GM19463 (cell line): ENCODE measurements at regions not wholly inside any gene's neighbourhood (a gene's known extent, or its start where the extent isn't known, plus 50 kb on each side); places are given as distances from the start of the nearest gene placed in this dataset.
A peak's percentile ranks its signal among the peaks of the same experiment; 100 is the strongest.
"Not testable (repeated sequence)": the region's sequence is repeated elsewhere in the genome, so short reads cannot be mapped to it uniquely, and the experiment has no call there.

Source experiments
- ATAC-seq: cut with Tn5 transposase; IDR thresholded peaks from one replicate; pipeline ENCODE4 v1.9.1; 2021; ENCODE audit warnings: mild to moderate bottlenecking, moderate library complexity; ENCODE audit not compliant: unreplicated experiment

DNA sequence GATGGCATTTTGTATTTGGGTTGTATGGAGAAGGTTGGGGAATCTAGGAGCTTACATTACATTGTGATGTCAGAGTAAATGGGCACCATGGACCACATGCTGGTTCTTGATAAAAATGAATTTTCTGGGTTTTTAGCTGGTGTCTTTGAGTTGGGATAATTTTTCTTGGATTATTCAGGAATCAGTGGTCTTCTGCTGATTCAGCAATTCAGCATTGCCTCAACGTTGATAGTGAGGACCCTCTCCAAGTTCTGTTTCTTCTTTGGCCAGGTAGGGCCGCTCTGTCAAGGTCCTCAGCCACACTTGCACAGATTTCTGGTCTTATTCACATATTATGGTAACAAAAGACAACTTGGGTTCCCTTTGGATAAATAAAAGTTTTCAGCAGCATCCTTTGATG, 312.0 kb upstream of the TPK1 start:
- no peak for ATAC-seq

DNA sequence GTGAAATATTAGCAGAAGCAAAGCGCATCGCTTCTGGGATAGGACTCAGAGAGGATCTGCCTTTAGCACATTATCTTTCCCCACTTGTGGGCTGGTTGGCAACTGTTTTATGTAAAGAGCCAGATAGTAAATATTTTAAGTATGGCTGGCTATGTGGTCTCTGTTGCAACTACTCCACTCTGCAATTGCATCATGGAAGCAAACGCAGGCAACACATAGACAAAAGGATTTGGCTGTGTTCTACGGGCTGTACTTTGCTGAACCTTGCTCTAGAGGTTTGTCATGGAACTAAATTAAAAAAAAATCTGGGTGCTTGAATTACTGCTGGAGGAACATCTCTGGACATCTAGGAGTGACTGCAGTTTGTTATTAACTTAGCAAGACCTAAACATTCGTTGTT, 307.8 kb upstream of the TPK1 start:
- no peak for ATAC-seq

DNA sequence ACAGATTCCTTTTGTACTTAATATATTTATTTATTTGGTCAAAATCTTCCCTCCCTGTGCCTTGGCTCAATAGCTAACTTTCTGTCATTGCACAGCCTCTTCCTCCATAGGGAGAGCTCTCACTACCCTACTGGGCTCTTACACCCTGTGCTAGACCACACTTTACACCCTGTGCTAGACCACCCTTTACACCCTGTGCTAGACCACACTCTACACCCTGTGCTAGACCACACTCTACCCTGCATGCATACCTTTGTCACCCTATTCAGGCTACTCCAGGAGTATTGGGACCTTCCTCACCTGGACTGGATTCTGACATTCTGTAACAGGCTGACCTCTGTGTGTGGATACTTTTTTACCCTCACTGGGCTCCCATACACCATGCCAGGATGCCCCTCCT, 298.5 kb upstream of the TPK1 start:
- ATAC-seq, result no peak

DNA sequence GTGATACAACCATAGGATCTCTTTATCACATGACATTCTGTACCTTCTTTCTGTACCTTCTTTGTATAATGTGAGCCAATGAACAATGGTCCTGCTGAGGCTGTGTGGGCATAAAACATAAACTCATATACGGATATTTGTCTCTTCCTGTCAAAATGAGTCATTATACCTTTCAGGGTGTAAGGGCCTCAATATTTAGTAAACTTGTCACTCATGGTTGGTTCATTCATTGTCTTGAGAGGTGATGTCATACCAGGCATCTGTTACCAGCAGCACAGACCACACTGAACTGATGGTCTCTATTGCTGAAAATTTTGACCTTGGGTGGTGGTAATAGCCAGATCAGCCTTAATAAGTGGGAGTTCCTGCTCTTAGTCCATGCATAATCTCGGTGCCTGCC, 287.6 kb upstream of the TPK1 start:
- ATAC-seq, result no peak

- ATAC-seq, result no peak
These were observed 270.1 kb upstream of the TPK1 start for GRCh38 chr7:145106001-145106400.

DNA sequence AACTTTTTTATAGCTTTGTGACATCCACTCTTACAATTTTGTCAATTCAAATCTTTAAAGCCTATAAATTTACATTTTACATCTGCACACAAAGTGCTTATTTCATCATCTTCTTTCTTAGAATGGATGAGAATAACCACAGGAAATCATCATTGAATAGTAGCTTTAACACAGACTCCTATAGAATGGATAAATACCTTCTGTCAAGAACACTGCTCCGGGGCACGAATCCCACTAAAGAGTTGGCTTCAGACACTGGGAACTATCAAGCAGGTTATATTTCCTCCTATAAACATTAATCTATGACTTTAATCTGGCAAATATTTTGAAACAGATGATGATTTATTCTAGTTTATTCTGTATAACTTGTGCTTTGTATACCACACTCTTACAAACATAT, 269.7 kb upstream of the TPK1 start:
- ATAC-seq, result no peak

GRCh38 chr7:145104400-145104799, 268.5 kb upstream of the TPK1 start:
- ATAC-seq, result no peak

DNA sequence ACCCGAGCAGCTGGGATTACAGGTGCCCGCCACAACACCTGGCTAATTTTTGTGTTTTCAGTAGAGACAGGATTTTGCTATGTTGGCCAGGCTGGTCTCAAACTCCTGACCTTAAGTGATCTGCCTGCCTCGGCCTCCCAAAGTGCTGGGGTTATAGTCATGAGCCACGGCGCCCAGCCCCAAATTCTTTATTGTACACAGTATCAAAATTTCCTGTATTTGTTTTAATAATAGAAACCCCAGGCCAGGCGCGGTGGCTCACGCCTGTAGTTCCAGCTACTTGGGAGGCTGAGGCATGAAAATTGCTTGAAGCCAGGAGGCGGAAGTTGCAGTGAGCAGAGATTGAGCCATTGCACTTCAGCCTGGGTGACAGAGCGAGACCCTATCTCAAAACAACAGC, 266.3 kb upstream of the TPK1 start:
- not testable (repeated sequence) for ATAC-seq

GRCh38 chr7:145092766-145093165, 256.9 kb upstream of the TPK1 start:
- no peak for ATAC-seq

DNA sequence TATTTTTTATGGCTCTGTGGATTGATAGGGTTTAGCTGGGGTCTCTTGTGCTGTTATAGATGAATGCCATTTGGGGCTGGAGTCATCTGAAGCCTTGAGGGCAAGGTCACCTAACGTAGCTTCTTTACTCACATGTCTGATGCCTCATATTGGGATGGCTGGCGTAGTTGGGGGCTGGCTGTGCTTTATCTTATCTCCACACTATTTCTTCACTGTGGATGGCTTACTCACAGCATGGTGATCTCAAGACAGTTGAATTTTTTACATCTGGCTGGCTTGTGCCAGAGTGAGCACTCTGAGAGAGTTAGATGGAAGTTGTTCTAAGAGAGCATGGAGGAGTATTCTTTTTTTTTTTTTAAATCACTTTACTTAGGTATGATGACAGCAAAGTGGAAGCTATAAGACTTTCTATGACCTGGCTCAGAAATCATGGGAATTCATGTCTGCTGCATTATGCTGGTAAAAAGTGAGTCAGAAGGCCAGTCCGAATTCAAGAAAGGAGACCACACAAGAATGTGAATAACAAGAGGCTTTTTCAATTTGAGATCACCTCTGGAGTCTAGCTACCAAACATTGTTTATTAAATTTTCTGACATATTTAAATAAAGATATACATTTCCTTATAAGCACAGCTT, 252.4 kb upstream of the TPK1 start:
- no peak for ATAC-seq

DNA sequence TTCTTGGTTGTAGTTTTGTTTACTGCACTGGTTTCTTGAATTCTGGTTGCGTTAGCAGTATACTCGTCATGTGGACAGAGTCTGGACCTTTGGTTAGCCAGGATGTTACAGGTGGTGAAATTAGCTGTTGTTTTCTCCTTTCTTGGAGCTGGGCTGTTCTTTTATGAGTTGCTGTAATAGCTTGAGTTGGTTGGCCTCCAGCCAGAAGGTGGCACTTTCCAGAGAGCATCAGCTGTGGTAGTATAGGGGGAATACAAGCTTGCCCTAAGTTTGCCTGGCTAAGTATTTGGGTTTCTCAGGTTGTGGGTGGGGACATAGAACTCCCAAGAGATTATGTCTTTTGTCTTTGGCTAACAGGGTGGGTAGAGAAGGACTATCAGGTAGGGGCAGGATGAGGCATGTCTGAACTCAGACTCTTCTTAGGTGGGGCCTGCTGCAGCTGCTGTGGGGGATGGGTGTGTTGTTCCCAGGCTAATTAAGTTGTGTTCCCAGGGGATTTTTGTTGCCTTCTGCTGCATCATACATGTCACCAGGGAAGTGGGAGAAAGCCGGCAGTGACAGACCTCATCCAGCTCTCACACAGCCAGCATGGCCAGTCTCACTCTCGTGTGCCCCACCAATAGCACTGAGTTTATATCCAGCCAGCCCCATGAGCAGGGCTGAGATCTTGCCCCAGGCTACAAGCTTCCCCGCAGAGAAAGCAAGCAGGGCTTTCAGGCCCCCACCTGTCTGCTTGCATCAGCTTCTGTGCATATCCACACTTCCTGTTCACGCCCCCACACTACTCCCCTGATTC, 246.7 kb upstream of the TPK1 start:
- ATAC-seq, result peak; percentile 69

DNA sequence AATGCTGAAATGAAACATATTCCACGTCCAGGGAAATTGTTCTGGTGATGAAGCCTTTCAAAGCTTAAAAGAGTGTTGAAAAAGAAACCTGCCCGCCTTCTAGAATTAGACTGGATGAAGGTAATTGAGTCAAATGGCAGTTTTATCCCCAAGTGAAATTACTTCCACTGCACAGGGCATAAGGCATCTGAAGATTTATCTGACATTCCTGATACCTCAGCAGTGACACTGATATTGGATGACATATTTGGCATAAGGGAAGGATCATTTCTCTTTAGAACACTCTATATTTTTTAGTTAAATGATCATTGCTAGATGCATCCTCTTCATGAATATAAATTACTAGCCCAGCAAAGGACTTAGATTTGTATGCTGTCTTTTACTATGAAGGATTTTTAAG, 229.6 kb upstream of the TPK1 start:
- ATAC-seq, result no peak

GRCh38 chr7:145064114-145064513, 228.3 kb upstream of the TPK1 start:
- no peak for ATAC-seq

DNA sequence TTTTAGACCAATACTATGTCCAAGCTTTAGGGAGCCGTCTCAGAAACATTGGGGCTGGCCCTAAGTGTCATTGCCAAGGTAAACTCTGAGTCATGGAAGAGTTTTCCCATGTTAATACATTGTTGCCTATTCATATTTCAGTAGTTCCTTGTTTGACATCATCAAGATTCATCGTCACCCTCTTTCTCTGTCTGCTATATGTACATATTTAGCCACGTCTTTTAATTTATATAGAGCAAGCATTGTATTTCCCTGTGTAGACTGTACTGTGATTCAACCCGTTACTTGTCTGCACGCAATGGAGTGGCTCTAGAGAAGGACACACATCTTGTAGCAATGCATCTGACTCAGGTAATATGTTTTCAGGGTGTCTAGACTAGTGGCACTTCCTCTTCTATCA, 217.9 kb upstream of the TPK1 start:
- ATAC-seq, result no peak

- ATAC-seq, result no peak
These were observed 214.6 kb upstream of the TPK1 start for GRCh38 chr7:145050415-145050814.

DNA sequence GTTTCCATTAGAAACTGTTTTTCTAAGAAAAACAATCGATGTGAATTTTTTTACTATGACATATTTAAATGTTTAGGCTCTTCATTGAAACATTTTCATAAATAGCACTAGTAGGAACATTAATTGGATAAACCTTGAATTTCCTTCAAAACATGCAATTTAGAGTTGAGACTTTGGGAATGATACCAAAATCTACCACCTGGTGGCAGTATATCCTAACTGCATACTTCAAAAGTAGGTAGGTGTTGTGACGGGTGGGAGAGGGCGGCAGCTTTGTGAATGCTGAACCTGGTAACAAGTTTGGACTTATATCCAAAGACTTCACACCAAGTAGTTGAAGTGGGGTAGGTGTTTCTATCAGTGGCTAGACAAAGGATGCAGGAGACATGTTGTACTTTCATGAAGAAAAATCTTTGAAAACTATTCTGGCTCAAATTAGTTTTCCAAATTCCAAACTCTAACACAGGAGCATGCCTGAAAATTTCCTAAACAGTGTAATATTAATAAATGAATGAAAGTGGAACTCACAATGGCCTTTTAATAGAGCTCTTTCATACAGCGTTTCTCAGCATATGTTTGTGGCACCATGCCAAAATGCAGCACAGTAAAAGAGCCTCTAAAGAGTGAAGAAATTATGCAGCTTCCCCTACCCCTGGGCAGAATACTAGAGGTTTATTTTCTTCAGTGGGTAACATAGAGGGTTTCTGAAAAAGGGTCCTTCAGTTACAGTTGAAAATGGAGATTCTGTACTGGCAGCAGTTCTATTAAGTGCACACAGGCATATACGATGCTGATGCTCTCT, 201.0 kb upstream of the TPK1 start:
- peak; percentile 86 for ATAC-seq

GRCh38 chr7:145031162-145031561, 195.3 kb upstream of the TPK1 start:
- ATAC-seq, result no peak

GRCh38 chr7:145030754-145031153, 194.9 kb upstream of the TPK1 start:
- ATAC-seq, result no peak

DNA sequence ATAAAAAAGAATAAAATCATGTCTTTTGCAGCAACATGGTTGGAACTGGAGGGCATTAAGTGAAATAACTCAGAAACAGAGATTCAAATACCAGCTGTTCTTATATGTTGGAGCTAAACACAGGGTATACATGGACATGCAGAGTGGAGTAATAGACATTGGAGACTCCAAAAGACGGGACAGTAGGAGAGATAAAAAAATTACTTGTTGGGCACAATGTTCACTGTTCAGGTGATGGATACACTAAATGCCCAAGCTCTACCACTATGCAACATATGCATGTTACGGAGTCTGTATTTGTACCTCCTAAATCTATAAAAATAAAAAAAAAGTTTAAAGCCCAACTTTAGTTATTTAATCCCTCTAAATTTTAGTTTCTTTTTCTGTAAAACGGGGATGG, 184.6 kb upstream of the TPK1 start:
- ATAC-seq, result no peak

GRCh38 chr7:145016068-145016467, 180.2 kb upstream of the TPK1 start:
- ATAC-seq, result no peak

DNA sequence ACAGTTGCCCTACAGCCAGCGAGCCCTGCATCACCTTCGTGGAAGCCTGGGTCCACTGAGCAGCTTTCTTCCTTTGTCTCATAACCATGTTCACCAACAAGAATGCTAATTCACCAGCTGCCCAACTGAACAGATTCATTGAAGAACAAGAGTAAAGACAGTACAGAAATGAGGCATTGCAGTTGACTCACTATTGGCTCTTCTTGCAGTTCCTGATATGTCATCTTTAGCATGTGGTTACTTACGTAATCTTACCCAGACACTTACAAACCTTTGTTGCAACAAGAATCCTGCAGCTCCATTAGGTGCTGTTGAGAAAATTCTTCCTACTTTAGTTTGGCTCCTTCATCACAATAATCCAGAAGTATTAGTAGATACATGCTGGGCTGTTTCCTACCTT, 174.0 kb upstream of the TPK1 start:
- no peak for ATAC-seq

GRCh38 chr7:145005601-145006000, 169.7 kb upstream of the TPK1 start:
- ATAC-seq, result no peak
